AG10803 (cell line): ENCODE measurements at regions not wholly inside any gene's neighbourhood (a gene's known extent, or its start where the extent isn't known, plus 50 kb on each side); places are given as distances from the start of the nearest gene placed in this dataset.

Experiments
- DNase-seq: peaks from one replicate; pipeline ENCODE4 v3.0.0; 2010; ENCODE audit warnings: low read depth
- H3K4me3 ChIP-seq: 2 replicates; pipeline ENCODE4 v1.5.1; 2011; ENCODE audit warnings: mild to moderate bottlenecking, low read length, control low read depth
- CTCF ChIP-seq: conservative IDR thresholded peaks from 2 replicates; pipeline ENCODE4 v1.5.1; 2011; ENCODE audit warnings: mild to moderate bottlenecking, low read length, control low read depth, inconsistent platforms

GRCh38 chr3:194277104-194277785 lies 73.9 kb downstream of the CPN2 start:
- no peak for TF ChIP-seq CTCF
- H3K4me3 ChIP-seq = no peak overlapping the region
- DNase-seq = peak; percentile 72

- TF ChIP-seq CTCF = no peak
- H3K4me3 ChIP-seq = no peak overlapping the region
- peak; percentile 74 for DNase-seq
These were observed 73.4 kb downstream of the CPN2 start for GRCh38 chr3:194277786-194278130.

GRCh38 chr3:194278186-194278845 lies 72.8 kb downstream of the CPN2 start:
- H3K4me3 ChIP-seq = no peak overlapping the region
- no peak for TF ChIP-seq CTCF

GRCh38 chr3:194279101-194279500 lies 72.0 kb downstream of the CPN2 start:
- TF ChIP-seq CTCF = no peak
- DNase-seq = no peak

More at GRCh38 chr3:194278186-194278845, 72.8 kb downstream of the CPN2 start:
- DNase-seq = no peak

GRCh38 chr3:194279701-194280360 lies 71.3 kb downstream of the CPN2 start:
- no peak for TF ChIP-seq CTCF
- no peak overlapping the region for H3K4me3 ChIP-seq
- no peak for DNase-seq

More at GRCh38 chr3:194279101-194279500, 72.0 kb downstream of the CPN2 start:
- no peak overlapping the region for H3K4me3 ChIP-seq

GRCh38 chr3:194280777-194281176 lies 70.4 kb downstream of the CPN2 start:
- no peak overlapping the region for H3K4me3 ChIP-seq
- no peak for DNase-seq
- TF ChIP-seq CTCF = no peak
